ENCODE measurements at regions not wholly inside any gene's neighbourhood (a gene's known extent, or its start where the extent isn't known, plus 50 kb on each side); places are given as distances from the start of the nearest gene placed in this dataset.
"Not testable (repeated sequence)": the region's sequence is repeated elsewhere in the genome, so short reads cannot be mapped to it uniquely, and the experiment has no call there.

GRCh38 chr1:106278716-106279115 is 777.8 kb upstream of the PRMT6 start:
- intact Hi-C loops (cut with DNase I): no loop called here
- DNase-seq (ENCODE audit: low spot score): no peak
- no peak for ATAC-seq

- intact Hi-C loops (cut with DNase I): no loop called here
- DNase-seq (ENCODE audit: low spot score): no peak
- no peak for ATAC-seq
Measured at GRCh38 chr1:106289265-106289928, 767.1 kb upstream of the PRMT6 start.

GRCh38 chr1:106290805-106291501 is 765.5 kb upstream of the PRMT6 start:
- intact Hi-C loops (cut with DNase I): no loop called here
- no peak for DNase-seq (ENCODE audit: low spot score)
- no peak for ATAC-seq

- intact Hi-C loops (cut with DNase I): no loop called here
- ATAC-seq: no peak
- DNase-seq (ENCODE audit: low spot score): no peak
Measured at GRCh38 chr1:106292130-106292529, 764.3 kb upstream of the PRMT6 start.

DNA sequence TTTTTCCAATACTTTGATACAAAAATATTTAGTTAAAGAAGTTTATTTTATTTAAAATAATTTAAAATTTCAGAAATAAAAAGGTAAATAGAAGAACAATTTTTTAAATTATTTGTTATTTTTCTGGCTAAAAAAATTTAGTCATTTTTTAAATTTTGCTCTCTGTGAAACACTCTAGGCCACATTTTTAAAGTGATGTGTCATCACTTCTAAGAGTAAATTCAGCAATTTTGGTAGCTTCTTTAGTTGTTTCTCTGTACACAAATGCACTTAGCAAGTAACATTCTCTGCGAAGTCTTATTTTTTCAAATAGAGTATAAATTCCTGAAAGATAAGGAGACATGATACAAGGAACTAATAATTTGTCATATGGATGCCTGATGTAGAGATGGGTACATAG is 760.0 kb upstream of the PRMT6 start:
- intact Hi-C loops (cut with DNase I): no loop called here
- DNase-seq (ENCODE audit: low spot score) (no peak), ATAC-seq (no peak)

DNA sequence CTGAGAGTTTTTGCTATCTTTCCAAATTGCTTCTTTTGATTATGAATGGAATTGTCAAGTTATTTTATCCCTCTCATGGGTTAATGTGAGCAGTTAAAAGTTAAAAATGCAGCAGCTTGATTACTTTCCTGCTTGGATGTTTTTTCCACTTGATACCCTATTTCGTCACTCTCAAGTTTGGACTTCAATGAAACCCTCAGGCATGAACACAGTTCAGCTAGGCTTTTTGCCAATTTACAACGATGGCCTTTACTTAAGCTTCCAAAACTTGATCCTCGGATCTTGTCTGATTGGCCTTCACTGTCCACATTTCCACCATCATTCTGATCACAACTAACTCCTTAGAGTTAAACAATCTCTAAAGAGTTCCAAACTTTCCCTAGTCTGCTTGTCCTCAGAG is 752.4 kb upstream of the PRMT6 start:
- no peak for ATAC-seq
- no peak for DNase-seq (ENCODE audit: low spot score)
- intact Hi-C loops (cut with DNase I): no loop called here

GRCh38 chr1:106319612-106320011 is 736.9 kb upstream of the PRMT6 start:
- intact Hi-C loops (cut with DNase I): no loop called here
- DNase-seq (ENCODE audit: low spot score): no peak
- no peak for ATAC-seq

- intact Hi-C loops (cut with DNase I): no loop called here
- no peak for DNase-seq (ENCODE audit: low spot score)
- ATAC-seq: no peak
Measured at GRCh38 chr1:106325600-106325999, 730.9 kb upstream of the PRMT6 start.

DNA sequence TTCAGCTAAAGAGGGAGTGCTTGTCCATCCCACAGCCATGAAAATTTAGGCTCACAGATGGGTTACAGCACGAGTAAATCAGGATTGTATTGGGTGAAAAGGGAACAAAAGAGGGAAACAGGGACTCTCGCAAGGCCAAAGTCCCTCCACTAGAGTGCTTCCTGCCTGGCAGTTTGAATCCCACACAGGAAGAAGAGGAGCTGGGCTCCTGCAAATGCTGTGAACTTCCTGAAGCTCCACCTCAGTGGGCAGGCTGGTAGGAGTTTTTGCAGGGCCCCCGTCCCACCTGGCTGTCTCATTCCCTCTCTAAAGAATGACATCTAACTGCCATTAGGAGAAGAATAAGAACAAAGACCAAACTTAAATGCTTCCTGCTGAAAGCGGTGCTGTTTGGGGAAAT is 712.0 kb upstream of the PRMT6 start:
- intact Hi-C loops (cut with DNase I): no loop called here
- DNase-seq (ENCODE audit: low spot score) (no peak), ATAC-seq (no peak)

DNA sequence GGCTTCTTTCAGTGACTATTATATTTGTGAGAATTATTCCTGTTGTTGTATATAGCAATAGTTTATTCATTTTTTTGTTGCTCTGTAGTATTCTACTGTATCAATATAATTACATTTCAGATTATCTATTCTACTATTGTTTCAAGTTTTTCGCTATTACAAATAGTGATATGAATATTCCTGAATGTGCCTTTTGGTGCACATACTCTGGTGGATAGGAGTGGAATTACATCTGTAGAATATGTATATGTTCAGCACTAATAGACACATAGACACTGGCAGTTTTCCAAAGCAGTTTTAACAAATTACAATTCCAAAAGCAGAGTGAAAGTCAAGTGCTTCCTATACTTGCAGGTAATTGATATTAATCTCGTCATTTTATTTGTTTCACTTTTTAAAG is 696.2 kb upstream of the PRMT6 start:
- DNase-seq (ENCODE audit: low spot score): no peak
- intact Hi-C loops (cut with DNase I): no loop called here
- no peak for ATAC-seq

- no peak for DNase-seq (ENCODE audit: low spot score)
- ATAC-seq: no peak
- intact Hi-C loops (cut with DNase I): no loop called here
Measured at GRCh38 chr1:106366627-106367319, 689.7 kb upstream of the PRMT6 start.

DNA sequence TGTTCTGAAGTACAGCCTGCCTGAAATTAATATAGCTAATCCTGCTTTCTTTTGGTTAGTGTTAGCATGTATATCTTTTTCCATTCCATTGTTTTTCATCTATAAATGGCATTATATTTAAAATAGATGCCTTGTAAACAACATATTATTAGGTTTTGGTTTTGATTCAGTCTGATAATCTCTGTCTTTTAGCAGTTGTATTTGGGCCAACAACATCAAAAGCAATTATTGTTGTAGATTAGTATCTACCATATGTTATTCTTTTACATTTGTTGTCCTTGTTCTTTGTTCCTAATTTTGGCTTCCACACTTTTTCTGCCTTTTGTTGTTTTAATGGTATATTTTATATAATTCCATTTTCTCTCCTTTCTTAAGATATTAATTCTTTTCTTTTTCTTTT is 678.2 kb upstream of the PRMT6 start:
- intact Hi-C loops (cut with DNase I): no loop called here
- DNase-seq (ENCODE audit: low spot score) (no peak), ATAC-seq (no peak)

DNA sequence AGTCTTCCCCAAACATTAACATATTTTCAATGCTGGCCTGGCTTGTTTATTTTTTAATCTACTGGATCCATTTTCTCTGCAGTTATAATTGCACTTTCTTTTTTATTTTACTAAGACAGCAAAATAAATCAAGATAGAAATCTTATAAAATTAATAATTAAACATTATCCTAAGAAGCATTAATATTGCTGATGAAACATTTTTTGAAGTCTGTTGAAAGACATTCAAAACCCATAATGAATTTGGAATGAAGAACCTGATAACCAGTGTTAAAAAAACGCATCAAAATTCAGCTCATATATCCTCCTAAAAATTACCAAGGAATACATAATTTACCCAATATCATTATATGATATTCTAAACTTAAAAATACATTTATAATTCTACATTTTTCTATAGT is 675.7 kb upstream of the PRMT6 start:
- DNase-seq (ENCODE audit: low spot score): no peak
- intact Hi-C loops (cut with DNase I): no loop called here
- ATAC-seq: no peak

- DNase-seq (ENCODE audit: low spot score); ATAC-seq; intact Hi-C loops (cut with DNase I): not testable (repeated sequence)
Measured at GRCh38 chr1:106389160-106389559, 667.3 kb upstream of the PRMT6 start.

DNA sequence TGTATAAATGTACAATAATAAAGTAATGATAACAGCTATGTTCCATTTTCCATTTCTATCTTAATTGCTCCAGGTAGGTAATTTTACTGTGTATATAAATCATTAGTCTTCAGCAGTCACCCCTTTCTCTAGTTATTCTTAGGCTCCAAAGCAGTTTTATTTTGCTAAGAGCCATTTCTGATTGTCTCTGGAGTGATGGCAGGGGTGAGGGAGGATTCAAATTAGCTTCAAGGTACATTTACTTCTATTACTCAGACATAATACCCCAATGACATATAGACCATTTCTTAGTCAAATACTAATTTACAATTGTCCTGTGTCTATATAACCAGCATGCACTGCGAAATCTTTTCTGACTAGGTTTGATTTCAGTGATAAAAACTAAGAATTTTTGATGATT is 663.4 kb upstream of the PRMT6 start:
- no peak for ATAC-seq
- intact Hi-C loops (cut with DNase I): no loop called here

DNA sequence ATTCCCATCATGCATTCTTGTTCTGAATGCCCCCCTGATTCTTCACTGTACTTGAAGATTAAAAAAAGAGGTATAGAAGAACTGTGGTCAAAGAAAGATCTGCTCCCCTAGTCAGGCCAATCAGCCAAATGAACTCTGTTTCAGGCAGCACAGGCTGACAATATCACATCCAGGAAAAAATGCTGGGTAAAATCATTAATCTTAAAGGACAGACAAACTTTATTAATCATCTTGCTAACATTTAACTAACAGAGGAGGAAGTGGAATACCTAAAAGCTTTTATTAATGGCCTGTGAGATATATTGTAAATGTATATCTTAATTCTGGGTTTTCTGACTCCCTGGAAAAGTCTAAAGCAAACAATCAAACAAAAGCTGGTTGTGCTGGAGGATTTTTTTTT is 660.5 kb upstream of the PRMT6 start:
- intact Hi-C loops (cut with DNase I): no loop called here
- ATAC-seq (no peak), DNase-seq (ENCODE audit: low spot score) (no peak)

More for the DNA sequence above, 663.4 kb upstream of the PRMT6 start:
- no peak for DNase-seq (ENCODE audit: low spot score)

DNA sequence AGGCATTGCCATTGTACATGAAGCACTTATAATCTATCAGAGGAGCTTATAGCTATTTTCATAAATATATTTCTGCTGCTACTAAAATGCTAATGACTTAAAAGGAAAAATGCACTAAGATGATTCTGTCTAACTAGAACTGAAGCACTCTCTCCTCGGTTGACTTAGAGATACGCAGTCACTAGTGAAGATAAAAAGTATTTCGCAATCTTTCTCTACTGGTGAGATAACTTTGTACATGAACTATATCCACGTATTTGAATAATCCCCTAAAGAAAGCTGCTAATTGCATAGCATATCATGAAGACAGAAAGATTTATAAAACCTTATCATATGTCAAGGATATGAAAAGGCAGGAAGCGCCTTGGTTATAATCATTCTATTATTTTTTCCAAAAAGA is 658.1 kb upstream of the PRMT6 start:
- intact Hi-C loops (cut with DNase I): no loop called here
- DNase-seq (ENCODE audit: low spot score) (no peak), ATAC-seq (no peak)

GRCh38 chr1:106406114-106406513 is 650.4 kb upstream of the PRMT6 start:
- ATAC-seq: no peak
- intact Hi-C loops (cut with DNase I): no loop called here

GRCh38 chr1:106412321-106412720 is 644.2 kb upstream of the PRMT6 start:
- ATAC-seq; DNase-seq (ENCODE audit: low spot score); intact Hi-C loops (cut with DNase I): not testable (repeated sequence)

More at GRCh38 chr1:106406114-106406513, 650.4 kb upstream of the PRMT6 start:
- no peak for DNase-seq (ENCODE audit: low spot score)

DNA sequence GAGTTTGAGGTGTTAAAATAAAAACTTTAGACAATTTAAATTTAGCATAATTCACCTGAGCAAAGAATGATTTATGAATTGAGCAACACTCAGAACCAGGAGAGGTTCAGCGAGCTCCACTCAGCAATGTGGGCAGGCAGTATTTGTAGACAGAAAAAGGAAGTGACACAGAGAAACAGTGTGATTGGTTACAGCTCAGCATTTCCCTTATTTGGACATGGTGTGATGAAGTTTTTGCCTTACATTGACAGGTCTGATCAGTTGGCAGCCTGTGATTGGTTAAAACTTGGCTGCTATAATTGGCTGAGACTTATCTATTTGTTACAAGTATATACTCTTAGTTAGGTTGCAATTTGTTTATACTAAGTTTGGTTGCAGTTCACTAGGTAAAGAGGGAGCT is 621.2 kb upstream of the PRMT6 start:
- intact Hi-C loops (cut with DNase I): no loop called here
- ATAC-seq: no peak
- DNase-seq (ENCODE audit: low spot score): no peak
